NB4 (cell line): ENCODE measurements at regions not wholly inside any gene's neighbourhood (a gene's known extent, or its start where the extent isn't known, plus 50 kb on each side); places are given as distances from the start of the nearest gene placed in this dataset.

Experiments
- CTCF ChIP-seq: IDR thresholded peaks from one replicate; pipeline ENCODE4 v1.5.1; 2012; ENCODE audit warnings: low read depth, low read length
- POLR2A ChIP-seq: IDR thresholded peaks from 2 replicates; pipeline ENCODE4 v1.6.1; 2011; ENCODE audit warnings: mild to moderate bottlenecking; ENCODE audit not compliant: insufficient read length; ENCODE audit errors: extremely low read depth

GRCh38 chr18:73509460-73509859, 638.2 kb downstream of the FBXO15 start:
- TF ChIP-seq POLR2A: no peak
- no peak for TF ChIP-seq CTCF
